K562 (cell line): ENCODE measurements at regions not wholly inside any gene's neighbourhood (a gene's known extent, or its start where the extent isn't known, plus 50 kb on each side); places are given as distances from the start of the nearest gene placed in this dataset.

Experiments used
- ATAC-seq: fragments of 200-7000 bp; cut with Tn5 transposase; 3 replicates; pipeline ENCODE4 v1.9.1; 2020; ENCODE audit warnings: moderate library complexity
- BruUV-seq: library from RNA; stranded (reverse); fragments of 400-500 nt; replicated peaks from 2 replicates; lab custom pipeline; 2021; lab: Mats Ljungman, UMichigan
- CTCF ChIA-PET: fragments of 300-600 bp; formaldehyde crosslinking; extraction: SDS; loops from one replicate; lab custom pipeline; 2021; ENCODE audit warnings: low intra/inter-chr PET ratio; lab: Yijun Ruan, JAX
- POLR2A ChIA-PET: fragments of 300-600, 350-650 bp; sonication (Branson Sonifier 250); formaldehyde crosslinking; extraction: SDS; loops from one replicate; lab custom pipeline; 2021; ENCODE audit warnings: antibody characterized with exemption, inconsistent platforms; lab: Yijun Ruan, JAX
- DNase-seq, 4 experiments: peaks; one replicate each; pipeline versions ENCODE4 v3.0.0 to v3.0.0-alpha.2; 2011 to 2018; ENCODE audit warnings: low spot score in 3 of 4, mixed read lengths in 3 of 4; ENCODE audit errors: extremely low read depth in 1 of 4
- FAIRE-seq: peaks from 2 replicates; lab custom pipeline; 2011; peaks lifted over from hg19 to GRCh38; lab: Jason Lieb, UNC
- H2AFZ ChIP-seq: 2 replicates; pipeline ENCODE4 v1.6.0; 2011; ENCODE audit warnings: low read depth, low read length, control low read depth, inconsistent platforms
- H3K27ac ChIP-seq: fragments of 200-600 bp; 3 replicates; pipeline ENCODE4 v1.8.0; 2011; ENCODE audit warnings: low read depth, mild to moderate bottlenecking, control low read depth, inconsistent platforms, low read length, moderate library complexity, mixed read lengths; ENCODE audit errors: extremely low read depth
- H3K27me3 ChIP-seq, 2 experiments: fragments of 300-600 bp in 1 of 2; 2 replicates in 1 of 2; 3 replicates in 1 of 2; pipeline versions ENCODE4 v1.6.0 to v1.8.0; 2011; ENCODE audit warnings: inconsistent platforms in 2 of 2, low read length in 2 of 2, mild to moderate bottlenecking in 1 of 2, mixed read lengths in 1 of 2, moderate library complexity in 1 of 2; ENCODE audit not compliant: control insufficient read depth in 2 of 2, insufficient read depth in 2 of 2
- H3K36me3 ChIP-seq: fragments of 300-600 bp; 3 replicates; pipeline ENCODE4 v1.8.0; 2011; ENCODE audit warnings: mild to moderate bottlenecking, low read length, inconsistent platforms; ENCODE audit not compliant: control insufficient read depth, insufficient read depth
- H3K4me1 ChIP-seq, 2 experiments: fragments of 200-600 bp in 1 of 2; replicated peaks in 1 of 2; 2 replicates in 1 of 2; 3 replicates in 1 of 2; pipeline versions ENCODE4 v1.5.1 to v1.8.0; 2011; ENCODE audit warnings: inconsistent platforms in 2 of 2, low read length in 2 of 2, mild to moderate bottlenecking in 1 of 2, mixed read lengths in 1 of 2, moderate library complexity in 1 of 2; ENCODE audit not compliant: control insufficient read depth in 2 of 2, insufficient read depth in 2 of 2
- H3K4me2 ChIP-seq: 2 replicates; pipeline ENCODE4 v1.6.1; 2011; ENCODE audit warnings: low read length, control low read depth, inconsistent platforms, mixed read lengths; ENCODE audit not compliant: insufficient read depth
- H3K4me3 ChIP-seq: fragments of 200-600 bp; sonication (generic), shearing (Covaris generic); 2 replicates; pipeline ENCODE4 v1.5.1; 2016; ENCODE audit warnings: control low read depth, inconsistent platforms
- H3K79me2 ChIP-seq: fragments of 200-600 bp; 3 replicates; pipeline ENCODE4 v1.8.0; 2011; ENCODE audit warnings: low read length, inconsistent platforms; ENCODE audit not compliant: control insufficient read depth, insufficient read depth
- H3K9ac ChIP-seq, 2 experiments: 2 replicates each; pipeline versions ENCODE4 v1.6.0 to v1.6.1; 2011; ENCODE audit warnings: low read depth in 2 of 2, low read length in 2 of 2, control low read depth in 1 of 2, inconsistent platforms in 1 of 2, mild to moderate bottlenecking in 1 of 2, mixed read lengths in 1 of 2; ENCODE audit not compliant: insufficient read depth in 1 of 2
- H3K9me1 ChIP-seq: one replicate; pipeline ENCODE4 v1.6.0; 2011; ENCODE audit warnings: inconsistent platforms, mild to moderate bottlenecking, low read length, moderate library complexity; ENCODE audit not compliant: control insufficient read depth, insufficient read depth
- H3K9me3 ChIP-seq: replicated peaks from 2 replicates; pipeline ENCODE4 v1.5.1; 2011; ENCODE audit warnings: low read depth, low read length, inconsistent platforms; ENCODE audit not compliant: control insufficient read depth, insufficient read depth
- H4K20me1 ChIP-seq: replicated peaks from 2 replicates; pipeline ENCODE4 v1.6.1; 2011; ENCODE audit warnings: low read length, inconsistent platforms, mixed read lengths; ENCODE audit not compliant: control insufficient read depth, insufficient read depth
- BACH1 ChIP-seq: fragments of 200-800 bp; sonication (Bioruptor generic); IDR thresholded peaks from 2 replicates; pipeline ENCODE4 v1.6.1; 2016; ENCODE audit warnings: missing genetic modification characterization, missing compliant biosample characterization
- ELF2 ChIP-seq: fragments of 250-450 bp; sonication (Bioruptor Pico); IDR thresholded peaks from 2 replicates; pipeline ENCODE4 v1.5.0; 2021; ENCODE audit warnings: mild to moderate bottlenecking
- HDAC2 ChIP-seq: fragments of 450-650 bp; IDR thresholded peaks from 2 replicates; pipeline ENCODE4 v1.6.1; 2016; ENCODE audit warnings: mild to moderate bottlenecking
- KLF6 ChIP-seq: fragments of 250-450 bp; sonication (Bioruptor Pico); IDR thresholded peaks from 2 replicates; pipeline ENCODE4 v1.4.0; 2020; ENCODE audit warnings: mild to moderate bottlenecking, moderate library complexity, borderline replicate concordance
- MAFF ChIP-seq: IDR thresholded peaks from 2 replicates; pipeline ENCODE4 v1.6.1; 2012; ENCODE audit warnings: low read length, improper control_type of control experiment
- MAFK ChIP-seq: IDR thresholded peaks from 2 replicates; pipeline ENCODE4 v1.6.1; 2011; ENCODE audit warnings: low read length, improper control_type of control experiment
- MTA3 ChIP-seq: fragments of 450-650 bp; formaldehyde crosslinking; IDR thresholded peaks from 2 replicates; pipeline ENCODE4 v1.6.1; 2017; ENCODE audit warnings: mild to moderate bottlenecking, borderline replicate concordance
- RBM17 ChIP-seq: fragments of 200-400 bp; formaldehyde crosslinking; IDR thresholded peaks from 2 replicates; pipeline ENCODE4 v1.6.1; 2017; ENCODE audit warnings: low read depth, mild to moderate bottlenecking, low read length, borderline replicate concordance
- RFX7 ChIP-seq: fragments of 250-450 bp; sonication (Bioruptor Pico); IDR thresholded peaks from 2 replicates; pipeline ENCODE4 v1.5.1; 2021; ENCODE audit warnings: mild to moderate bottlenecking
- VEZF1 ChIP-seq: fragments of 200-800 bp; sonication (Bioruptor generic); IDR thresholded peaks from 2 replicates; pipeline ENCODE4 v1.6.1; 2017; ENCODE audit warnings: missing genetic modification characterization, missing compliant biosample characterization
- WHSC1 ChIP-seq: IDR thresholded peaks from one replicate; pipeline ENCODE4 v1.6.1; 2012; ENCODE audit warnings: low read length, control low read depth, inconsistent platforms
- ZFP91 ChIP-seq: sonication (generic); formaldehyde crosslinking; IDR thresholded peaks from 2 replicates; pipeline ENCODE4 v1.8.0; 2022; ENCODE audit warnings: mild to moderate bottlenecking, missing genetic modification reagents
- ZHX1 ChIP-seq: fragments of 150-350 bp; conservative IDR thresholded peaks from 2 replicates; pipeline ENCODE4 v1.6.1; 2014; ENCODE audit warnings: low read length
- ZKSCAN1 ChIP-seq: fragments of 150-350 bp; IDR thresholded peaks from 2 replicates; pipeline ENCODE4 v1.6.1; 2016; ENCODE audit warnings: low read depth, low read length
- ZNF175 ChIP-seq: fragments of 200-800 bp; sonication (Bioruptor generic); IDR thresholded peaks from 2 replicates; pipeline ENCODE4 v1.6.1; 2016; ENCODE audit warnings: low read depth, mild to moderate bottlenecking, missing genetic modification characterization, missing compliant biosample characterization
- ZNF232 ChIP-seq: sonication (generic); formaldehyde crosslinking; IDR thresholded peaks from 2 replicates; pipeline ENCODE4 v1.8.0; 2022; ENCODE audit warnings: mild to moderate bottlenecking, missing genetic modification reagents
- ZNF347 ChIP-seq: fragments of 450-650 bp; formaldehyde crosslinking; IDR thresholded peaks from 2 replicates; pipeline ENCODE4 v1.4.0; 2020; ENCODE audit warnings: low read depth, mild to moderate bottlenecking, moderate library complexity
- ZNF668 ChIP-seq: fragments of 250-450 bp; sonication (Bioruptor Pico); IDR thresholded peaks from 2 replicates; pipeline ENCODE4 v1.8.0; 2022; ENCODE audit warnings: mild to moderate bottlenecking, inconsistent platforms
- ZNF699 ChIP-seq: fragments of 250-450 bp; sonication (Bioruptor Pico); IDR thresholded peaks from 2 replicates; pipeline ENCODE4 v1.8.0; 2021; ENCODE audit warnings: mild to moderate bottlenecking, moderate library complexity; ENCODE audit not compliant: insufficient replicate concordance
- in situ Hi-C: fragments of 300-500 bp; cut with MboI; formaldehyde crosslinking; loops from 4 replicates; pipeline ENCODE4 v1.15.0; 2018; ENCODE audit warnings: inconsistent platforms, mixed read lengths
- intact Hi-C: fragments of 100-400 bp; cut with micrococcal nuclease; formaldehyde crosslinking; loops from 2 replicates; pipeline ENCODE4 v1.14.2; 2022

- TF ChIP-seq ZFP91 (CRISPR knock-in tag): no peak
- TF ChIP-seq WHSC1: no peak
- no peak for TF ChIP-seq ZNF175
- TF ChIP-seq RBM17: no peak
- TF ChIP-seq KLF6 (CRISPR knock-in tag): no peak
- no peak for TF ChIP-seq BACH1 (tag)
Measured at GRCh38 chr7:32169228-32169627, 99.0 kb upstream of the PDE1C start (continued).

- no peak for DNase-seq
- no peak overlapping the region for H3K9ac ChIP-seq
- H3K27ac ChIP-seq: no peak overlapping the region
- H3K27me3 ChIP-seq: no peaks in the 10 kb centered on the region
- no peak overlapping the region for H3K4me2 ChIP-seq
- BruUV-seq: no TSS peak
- no peak overlapping the region for H3K4me3 ChIP-seq
- no peak for ATAC-seq
- FAIRE-seq: no peak
- no peak overlapping the region for H2AFZ ChIP-seq
- H3K4me1 ChIP-seq: no peaks in the 10 kb centered on the region; a peak in 2 of 5 replicates
- in situ Hi-C loops: no loop called here
- no peaks in the 10 kb centered on the region for H3K36me3 ChIP-seq
- POLR2A ChIA-PET: interaction anchor here (1.2 kb wide), 1 partner anchor 43 kb away, joined by 3 read pairs; no protein-coding TSS in a partner anchor
- H4K20me1 ChIP-seq: no peaks in the 10 kb centered on the region
- H3K79me2 ChIP-seq: no peaks in the 10 kb centered on the region
- CTCF ChIA-PET: no interaction called here
- H3K9me1 ChIP-seq: no peaks in the 10 kb centered on the region
- intact Hi-C loops: loop anchor here (10.0 kb wide), 1 partner anchor 423 kb away; no protein-coding TSS in a partner anchor
- no peaks in the 10 kb centered on the region for H3K9me3 ChIP-seq
- TF ChIP-seq MAFK: 0 out of 2 replicates have a peak, but pooled peaks have one; percentile 13
- TF ChIP-seq HDAC2: no peak
- no peak for TF ChIP-seq ZNF668 (CRISPR knock-in tag)
- no peak for TF ChIP-seq RFX7
- no peak for TF ChIP-seq ELF2 (CRISPR knock-in tag)
- TF ChIP-seq VEZF1: no peak
- peak; percentile 10; the same call in 1 of the 2 replicates for TF ChIP-seq MAFF
- no peak for TF ChIP-seq ZNF699
- TF ChIP-seq ZNF232 (CRISPR knock-in tag): no peak
- TF ChIP-seq ZNF347 (CRISPR knock-in tag): no peak
- TF ChIP-seq ZKSCAN1: no peak
- TF ChIP-seq MTA3: no peak
- no peak for TF ChIP-seq ZHX1
Measured at GRCh38 chr7:32167815-32168214, 97.6 kb upstream of the PDE1C start.
